AG10803 (cell line): ENCODE measurements at regions not wholly inside any gene's neighbourhood (a gene's known extent, or its start where the extent isn't known, plus 50 kb on each side); places are given as distances from the start of the nearest gene placed in this dataset.

Experiments
- DNase-seq: peaks from one replicate; pipeline ENCODE4 v3.0.0; 2010; ENCODE audit warnings: low read depth
- H3K4me3 ChIP-seq: 2 replicates; pipeline ENCODE4 v1.5.1; 2011; ENCODE audit warnings: mild to moderate bottlenecking, low read length, control low read depth
- TF ChIP-seq, protein P1 (sequence below): conservative IDR thresholded peaks from 2 replicates; pipeline ENCODE4 v1.5.1; 2011; ENCODE audit warnings: mild to moderate bottlenecking, low read length, control low read depth, inconsistent platforms

DNA sequence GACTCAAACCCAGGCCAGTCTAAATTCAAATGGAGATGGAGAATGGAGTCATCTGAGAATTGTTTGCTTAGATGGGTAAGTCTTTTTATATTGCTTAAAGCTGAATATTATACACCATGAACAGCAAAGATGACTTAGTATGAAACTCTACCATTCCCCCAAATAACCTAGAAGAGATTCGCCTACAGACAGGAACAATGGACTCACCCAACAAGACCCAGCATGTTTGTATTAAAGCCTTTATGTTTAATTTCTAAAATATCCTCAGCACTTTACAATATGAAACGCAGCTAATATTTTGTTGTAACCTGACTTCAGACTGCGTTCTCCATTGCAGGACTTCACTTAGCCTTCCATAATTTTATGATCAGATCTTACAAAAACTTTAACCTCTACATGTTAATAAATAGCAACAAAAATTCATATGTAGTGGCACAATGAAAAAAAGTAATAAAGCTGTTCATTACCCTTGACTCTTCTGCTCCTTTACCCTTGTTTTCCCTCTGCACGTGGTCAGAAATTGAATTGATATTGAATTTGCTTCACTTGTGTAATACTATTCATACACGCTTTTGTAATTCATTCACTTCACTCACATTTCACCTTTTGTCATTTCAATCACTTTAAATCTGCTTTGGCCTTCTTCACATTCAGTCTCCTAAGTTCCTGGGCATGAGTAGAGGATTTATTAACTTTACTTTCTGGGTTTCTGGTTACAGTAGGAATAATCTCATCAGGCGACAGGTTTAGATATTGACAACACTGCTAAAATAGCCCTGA is 177.3 kb upstream of the PTBP2 start:
- TF ChIP-seq, protein P1, sequence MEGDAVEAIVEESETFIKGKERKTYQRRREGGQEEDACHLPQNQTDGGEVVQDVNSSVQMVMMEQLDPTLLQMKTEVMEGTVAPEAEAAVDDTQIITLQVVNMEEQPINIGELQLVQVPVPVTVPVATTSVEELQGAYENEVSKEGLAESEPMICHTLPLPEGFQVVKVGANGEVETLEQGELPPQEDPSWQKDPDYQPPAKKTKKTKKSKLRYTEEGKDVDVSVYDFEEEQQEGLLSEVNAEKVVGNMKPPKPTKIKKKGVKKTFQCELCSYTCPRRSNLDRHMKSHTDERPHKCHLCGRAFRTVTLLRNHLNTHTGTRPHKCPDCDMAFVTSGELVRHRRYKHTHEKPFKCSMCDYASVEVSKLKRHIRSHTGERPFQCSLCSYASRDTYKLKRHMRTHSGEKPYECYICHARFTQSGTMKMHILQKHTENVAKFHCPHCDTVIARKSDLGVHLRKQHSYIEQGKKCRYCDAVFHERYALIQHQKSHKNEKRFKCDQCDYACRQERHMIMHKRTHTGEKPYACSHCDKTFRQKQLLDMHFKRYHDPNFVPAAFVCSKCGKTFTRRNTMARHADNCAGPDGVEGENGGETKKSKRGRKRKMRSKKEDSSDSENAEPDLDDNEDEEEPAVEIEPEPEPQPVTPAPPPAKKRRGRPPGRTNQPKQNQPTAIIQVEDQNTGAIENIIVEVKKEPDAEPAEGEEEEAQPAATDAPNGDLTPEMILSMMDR: no peak
- no peak for DNase-seq

DNA sequence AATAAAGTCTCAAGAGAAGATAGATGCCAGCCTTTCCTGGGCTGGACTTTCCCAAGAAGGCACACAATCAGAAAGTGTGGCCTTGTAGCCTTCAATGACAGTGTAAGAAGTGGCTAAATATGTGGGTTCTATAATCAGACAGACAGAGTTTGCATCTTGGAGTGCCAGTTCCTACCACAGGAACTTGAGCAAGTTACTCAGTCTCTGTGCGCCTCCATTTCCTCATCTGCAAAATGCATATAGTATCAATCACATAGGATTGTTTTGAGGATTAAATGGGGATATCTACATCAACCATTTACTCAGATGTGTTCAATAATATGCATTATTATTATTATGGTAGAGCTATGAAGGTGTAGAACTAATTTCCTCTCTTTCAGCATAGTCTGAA is 176.8 kb upstream of the PTBP2 start:
- no peak for DNase-seq
- TF ChIP-seq, protein P1: no peak
- H3K4me3 ChIP-seq: no peak overlapping the region

More for the DNA sequence above, 177.3 kb upstream of the PTBP2 start:
- no peak overlapping the region for H3K4me3 ChIP-seq

DNA sequence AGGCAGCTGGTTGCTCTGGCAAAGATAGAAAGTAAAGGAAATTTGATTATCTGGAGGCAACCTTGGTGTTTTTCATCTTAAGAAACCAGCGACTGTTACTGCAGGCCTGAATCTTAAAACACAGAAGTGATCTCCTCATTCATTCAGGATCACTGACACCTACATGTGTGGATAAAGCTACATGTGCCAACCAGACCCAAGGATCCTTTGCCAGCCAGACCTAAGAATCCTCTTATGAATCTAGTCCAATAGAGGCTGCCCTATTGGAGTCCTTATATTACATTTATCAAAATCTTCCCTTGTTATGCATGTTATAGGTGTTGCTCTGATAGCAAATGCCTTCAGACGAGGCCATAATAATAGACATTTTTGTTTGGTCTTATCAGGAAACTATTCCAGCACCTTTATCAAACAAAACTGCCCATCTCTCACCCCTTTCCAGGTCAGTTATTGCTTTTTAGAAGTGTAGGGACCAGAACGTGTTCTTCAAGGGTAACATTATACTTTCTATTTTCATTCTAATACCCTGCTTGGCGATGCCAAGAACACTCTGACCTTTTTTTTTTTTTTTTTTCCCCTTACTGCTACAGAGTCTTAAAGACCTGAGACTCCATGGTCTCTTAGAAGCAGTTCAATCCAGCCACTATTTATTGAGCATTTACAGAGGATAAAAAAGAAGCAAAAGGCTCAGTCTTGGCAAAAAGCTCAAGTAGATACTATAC is 175.5 kb upstream of the PTBP2 start:
- TF ChIP-seq, protein P1: no peak
- no peak overlapping the region for H3K4me3 ChIP-seq
- DNase-seq: no peak

DNA sequence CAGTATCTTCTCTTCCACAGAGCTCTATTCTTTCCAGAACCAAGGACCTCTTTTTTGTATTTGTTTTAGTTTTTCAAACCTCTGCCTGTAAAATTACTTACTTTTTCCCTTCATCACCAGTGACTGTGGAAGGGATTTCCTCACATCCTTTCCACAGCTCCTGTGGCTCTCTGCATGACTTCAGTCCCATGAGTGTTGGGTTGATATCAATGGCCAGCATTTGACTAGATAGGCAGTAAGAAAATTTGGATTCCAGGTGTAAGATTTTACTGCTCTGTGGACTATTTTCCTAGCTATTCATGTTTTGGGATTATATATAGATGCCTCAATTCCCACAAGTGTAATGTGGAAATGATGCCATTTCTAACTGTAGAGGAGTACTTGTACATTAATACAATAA is 171.5 kb upstream of the PTBP2 start:
- no peak overlapping the region for H3K4me3 ChIP-seq
- DNase-seq: no peak
- TF ChIP-seq, protein P1: no peak

DNA sequence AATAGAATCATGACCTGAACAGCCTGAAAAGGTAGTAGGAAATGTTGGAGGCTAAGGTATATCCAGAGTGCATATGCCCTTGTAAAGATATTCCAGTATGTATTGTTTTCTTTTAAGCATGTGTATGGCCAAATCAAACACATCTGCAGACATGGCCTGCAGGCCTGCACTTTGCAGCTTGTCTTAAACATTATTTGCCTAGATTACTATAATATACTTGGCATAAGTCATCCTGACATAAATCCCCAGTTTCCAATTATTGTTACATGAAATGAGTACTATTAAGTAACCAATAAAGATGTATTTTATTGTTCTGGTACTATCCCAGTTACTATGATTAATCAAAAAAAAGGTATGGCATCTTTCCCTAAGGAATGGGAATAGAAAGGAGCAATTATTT is 169.1 kb upstream of the PTBP2 start:
- no peak overlapping the region for H3K4me3 ChIP-seq
- no peak for DNase-seq

DNA sequence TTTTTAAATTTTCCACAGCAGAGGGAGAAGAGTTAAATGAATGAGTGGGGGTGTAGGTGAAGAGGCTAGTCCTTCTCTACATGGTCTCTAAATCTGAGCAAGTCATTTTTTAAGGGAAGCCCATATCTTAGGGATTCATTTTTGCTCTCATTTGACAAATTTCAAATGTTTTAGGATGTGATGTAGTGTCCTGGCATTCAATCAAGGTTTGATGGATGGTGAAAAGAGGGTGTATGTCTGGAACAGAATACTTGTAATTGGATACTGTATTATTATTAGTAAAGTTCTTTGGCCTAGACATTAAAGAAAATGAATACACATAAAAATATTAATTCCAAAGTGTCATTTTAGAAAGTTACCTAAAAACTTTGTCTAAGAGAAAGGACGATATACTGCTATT is 167.8 kb upstream of the PTBP2 start:
- TF ChIP-seq, protein P1: no peak
- no peak overlapping the region for H3K4me3 ChIP-seq
- no peak for DNase-seq

More for the DNA sequence above, 169.1 kb upstream of the PTBP2 start:
- TF ChIP-seq, protein P1: no peak

DNA sequence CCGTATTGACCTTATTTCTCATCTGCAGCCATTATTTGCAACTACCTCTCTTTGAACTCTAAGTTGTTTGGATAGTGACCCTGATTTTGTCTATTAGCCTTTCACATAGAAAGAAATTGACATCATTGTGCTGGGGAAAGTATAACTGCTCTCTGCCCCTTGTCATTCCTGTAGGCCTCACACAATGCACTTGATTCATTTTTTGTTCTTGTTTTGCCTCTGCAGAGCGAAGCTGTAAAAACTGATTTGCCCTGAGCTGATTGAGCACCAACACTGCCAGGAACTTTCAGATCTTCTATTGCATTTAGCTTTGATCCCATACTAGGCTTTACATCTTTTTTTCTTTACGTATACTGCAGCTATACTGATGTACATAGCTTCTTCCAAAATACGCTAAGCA is 167.2 kb upstream of the PTBP2 start:
- no peak overlapping the region for H3K4me3 ChIP-seq
- TF ChIP-seq, protein P1: no peak
- no peak for DNase-seq
